Smooth muscle cell (in vitro differentiated cells): ENCODE measurements at regions not wholly inside any gene's neighbourhood (a gene's known extent, or its start where the extent isn't known, plus 50 kb on each side); places are given as distances from the start of the nearest gene placed in this dataset.

Experiments
- DNase-seq: peaks from one replicate; lab custom pipeline; 2025; ENCODE audit not compliant: unreplicated experiment; lab: John Stamatoyannopoulos, UW
- H2AFZ ChIP-seq: fragments of 200-600 bp; sonication (generic); 2 replicates; pipeline ENCODE4 v1.6.0; 2016; ENCODE audit warnings: antibody characterized with exemption, low read depth, mild to moderate bottlenecking
- H3F3A ChIP-seq: fragments of 200-600 bp; sonication (generic); 2 replicates; pipeline ENCODE4 v1.6.0; 2017; ENCODE audit warnings: antibody characterized with exemption, low read depth
- H3K27ac ChIP-seq: fragments of 200-600 bp; sonication (generic); 2 replicates; pipeline ENCODE4 v1.5.1; 2016; ENCODE audit warnings: low read depth, mild to moderate bottlenecking
- H3K27me3 ChIP-seq: fragments of 200-600 bp; sonication (generic); 2 replicates; pipeline ENCODE4 v1.6.1; 2016; ENCODE audit warnings: low read depth, mild to moderate bottlenecking
- H3K36me3 ChIP-seq: fragments of 200-600 bp; sonication (generic); 2 replicates; pipeline ENCODE4 v1.5.1; 2016; ENCODE audit warnings: low read depth
- H3K4me1 ChIP-seq: fragments of 200-600 bp; sonication (generic); 2 replicates; pipeline ENCODE4 v1.5.1; 2016; ENCODE audit warnings: low read depth
- H3K4me2 ChIP-seq: fragments of 200-600 bp; sonication (generic); 2 replicates; pipeline ENCODE4 v1.6.0; 2016; ENCODE audit warnings: mild to moderate bottlenecking
- H3K4me3 ChIP-seq: fragments of 200-600 bp; sonication (generic); 2 replicates; pipeline ENCODE4 v1.5.1; 2016; ENCODE audit warnings: mild to moderate bottlenecking
- H3K79me2 ChIP-seq: fragments of 200-600 bp; sonication (generic); 2 replicates; pipeline ENCODE4 v1.6.0; 2016; ENCODE audit warnings: low read depth, mild to moderate bottlenecking
- H3K9ac ChIP-seq: fragments of 200-600 bp; sonication (generic); 2 replicates; pipeline ENCODE4 v1.6.0; 2016; ENCODE audit warnings: low read depth
- H3K9me3 ChIP-seq: fragments of 200-600 bp; sonication (generic); replicated peaks from 2 replicates; pipeline ENCODE4 v1.5.1; 2016; ENCODE audit warnings: low read depth
- H4K20me1 ChIP-seq: fragments of 200-600 bp; sonication (generic); 2 replicates; pipeline ENCODE4 v1.6.0; 2016; ENCODE audit warnings: low read depth
- CTCF ChIP-seq: fragments of 200-600 bp; sonication (generic); IDR thresholded peaks from 2 replicates; pipeline ENCODE4 v1.5.1; 2017; ENCODE audit warnings: borderline replicate concordance, mild to moderate bottlenecking, antibody characterized with exemption; ENCODE audit not compliant: insufficient read depth, poor library complexity, severe bottlenecking
- WGBS: methylation state at CpG from one replicate; pipeline ENCODE4 v1.1.7; 2016; ENCODE audit warnings: low lambda C conversion rate; 5-methylcytosine and 5-hydroxymethylcytosine counted together

GRCh38 chr2:180364719-180365118, 357.6 kb upstream of the CWC22 start:
- no peak for DNase-seq
- H3K9me3 ChIP-seq = no peaks in the 10 kb centered on the region
- H3K4me3 ChIP-seq = no peak overlapping the region
- no peak overlapping the region for H3K9ac ChIP-seq
- no peaks in the 10 kb centered on the region for H3F3A ChIP-seq
- no peak for TF ChIP-seq CTCF
- H4K20me1 ChIP-seq = no peaks in the 10 kb centered on the region
- no peaks in the 10 kb centered on the region for H3K27me3 ChIP-seq
- H3K4me2 ChIP-seq = no peak overlapping the region
- H3K4me1 ChIP-seq = no peaks in the 10 kb centered on the region
- 86% methylated on average over 2 of the region's 2 CpGs for WGBS
- H3K27ac ChIP-seq = no peak overlapping the region
- H2AFZ ChIP-seq = no peak overlapping the region
- no peaks in the 10 kb centered on the region for H3K79me2 ChIP-seq
- no peaks in the 10 kb centered on the region for H3K36me3 ChIP-seq

- no peak for TF ChIP-seq CTCF
- Histone ChIP-seq H3K27me3 (no peaks in the 10 kb centered on the region), H3K79me2 (no peaks in the 10 kb centered on the region), H3K9me3 (no peaks in the 10 kb centered on the region), H2AFZ (no peak overlapping the region), H3K4me2 (no peak overlapping the region), H3K36me3 (no peaks in the 10 kb centered on the region), H4K20me1 (no peaks in the 10 kb centered on the region), H3F3A (no peaks in the 10 kb centered on the region), H3K27ac (no peak overlapping the region), H3K4me1 (no peaks in the 10 kb centered on the region), H3K4me3 (no peak overlapping the region), H3K9ac (no peak overlapping the region)
- whole genome bisulfite sequencing = 90% methylated on average over 2 of the region's 2 CpGs
- DNase-seq = no peak
These were observed 353.2 kb upstream of the CWC22 start for GRCh38 chr2:180360283-180360618.

GRCh38 chr2:180359522-180360282, 352.6 kb upstream of the CWC22 start:
- H3F3A ChIP-seq = no peaks in the 10 kb centered on the region
- no peak overlapping the region for H3K27ac ChIP-seq
- H3K4me1 ChIP-seq = no peaks in the 10 kb centered on the region
- no peak for DNase-seq
- H3K4me2 ChIP-seq = no peak overlapping the region
- no peak overlapping the region for H2AFZ ChIP-seq
- H3K27me3 ChIP-seq = no peaks in the 10 kb centered on the region
- no peak overlapping the region for H3K4me3 ChIP-seq
- no peak overlapping the region for H3K9ac ChIP-seq
- H3K9me3 ChIP-seq = no peaks in the 10 kb centered on the region
- WGBS = 94% methylated on average over 1 of the region's 1 CpG
- H3K79me2 ChIP-seq = no peaks in the 10 kb centered on the region
- H4K20me1 ChIP-seq = no peaks in the 10 kb centered on the region
- no peak for TF ChIP-seq CTCF
- H3K36me3 ChIP-seq = no peaks in the 10 kb centered on the region

- no peak for TF ChIP-seq CTCF
- H3F3A ChIP-seq = no peaks in the 10 kb centered on the region
- no peaks in the 10 kb centered on the region for H4K20me1 ChIP-seq
- no peak overlapping the region for H2AFZ ChIP-seq
- H3K4me1 ChIP-seq = no peaks in the 10 kb centered on the region
- no peaks in the 10 kb centered on the region for H3K79me2 ChIP-seq
- H3K36me3 ChIP-seq = no peaks in the 10 kb centered on the region
- 75% methylated on average over 2 of the region's 2 CpGs for WGBS
- H3K9ac ChIP-seq = no peak overlapping the region
- no peaks in the 10 kb centered on the region for H3K27me3 ChIP-seq
- no peak overlapping the region for H3K4me3 ChIP-seq
- H3K9me3 ChIP-seq = no peaks in the 10 kb centered on the region
- no peak for DNase-seq
- no peak overlapping the region for H3K4me2 ChIP-seq
- no peak overlapping the region for H3K27ac ChIP-seq
These were observed 351.4 kb upstream of the CWC22 start for GRCh38 chr2:180358458-180358857.
